Liver (tissue), 8 donors: ENCODE measurements at regions not wholly inside any gene's neighbourhood (a gene's known extent, or its start where the extent isn't known, plus 50 kb on each side); places are given as distances from the start of the nearest gene placed in this dataset.

ENCODE experiments used
- DNase-seq: peaks from one replicate; pipeline ENCODE4 v3.0.0-alpha.2; 2017; ENCODE audit warnings: low spot score
- H3K27ac ChIP-seq, 2 donors: one replicate each; pipeline ENCODE4 v1.7.0; 2013; ENCODE audit warnings: inconsistent platforms in 2 of 2, low read length in 2 of 2, control low read depth in 1 of 2, low read depth in 1 of 2, mild to moderate bottlenecking in 1 of 2
- H3K27me3 ChIP-seq, 4 donors: one replicate each; pipeline versions ENCODE4 v1.6.1 to v1.7.0; 2013; ENCODE audit warnings: low read length in 3 of 4, inconsistent platforms in 1 of 4, mild to moderate bottlenecking in 1 of 4, moderate library complexity in 1 of 4; ENCODE audit not compliant: control insufficient read depth in 4 of 4, insufficient read depth in 4 of 4
- H3K36me3 ChIP-seq, 4 donors: one replicate each; pipeline versions ENCODE4 v1.6.1 to v1.7.0; 2013; ENCODE audit warnings: low read length in 3 of 4, mild to moderate bottlenecking in 3 of 4, low read depth in 1 of 4, moderate library complexity in 1 of 4; ENCODE audit not compliant: control insufficient read depth in 4 of 4, insufficient read depth in 3 of 4
- H3K4me1 ChIP-seq, 4 donors: one replicate each; pipeline versions ENCODE4 v1.6.1 to v1.7.0; 2013; ENCODE audit warnings: low read length in 3 of 4, mild to moderate bottlenecking in 3 of 4, moderate library complexity in 1 of 4; ENCODE audit not compliant: control insufficient read depth in 4 of 4, insufficient read depth in 4 of 4
- H3K4me3 ChIP-seq, 3 donors: one replicate each; pipeline versions ENCODE4 v1.6.1 to v1.7.0; 2013; ENCODE audit warnings: low read length in 3 of 3, control low read depth in 1 of 3, low read depth in 1 of 3, mild to moderate bottlenecking in 1 of 3
- H3K9ac ChIP-seq, 2 donors: one replicate each; pipeline ENCODE4 v1.7.0; 2013; ENCODE audit warnings: low read length in 2 of 2, mild to moderate bottlenecking in 2 of 2, moderate library complexity in 2 of 2, control low read depth in 1 of 2, low read depth in 1 of 2
- H3K9me3 ChIP-seq, 4 donors: one replicate each; pipeline versions ENCODE4 v1.6.1 to v1.7.0; 2013; ENCODE audit warnings: low read length in 3 of 4; ENCODE audit not compliant: control insufficient read depth in 4 of 4
- ATF3 ChIP-seq: IDR thresholded peaks from 2 replicates; pipeline ENCODE4 v1.6.1; 2016; ENCODE audit warnings: antibody characterized with exemption
- CTCF ChIP-seq: fragments of 150-350 bp; IDR thresholded peaks from 2 replicates; pipeline ENCODE4 v1.5.1; 2017; ENCODE audit warnings: improper control_type of control experiment, low read depth, low read length; ENCODE audit not compliant: missing input control
- EGR1 ChIP-seq, 2 donors: IDR thresholded peaks; 2 replicates each; pipeline ENCODE4 v1.6.1; 2016 to 2018; ENCODE audit warnings: antibody characterized with exemption in 2 of 2, low read depth in 2 of 2
- FOXA1 ChIP-seq: IDR thresholded peaks from 2 replicates; pipeline ENCODE4 v1.6.1; 2016; ENCODE audit warnings: antibody characterized with exemption
- FOXA2 ChIP-seq: IDR thresholded peaks from 2 replicates; pipeline ENCODE4 v1.6.1; 2016; ENCODE audit warnings: antibody characterized with exemption
- GABPA ChIP-seq, 2 donors: IDR thresholded peaks in 1 of 2; conservative IDR thresholded peaks in 1 of 2; 2 replicates each; pipeline ENCODE4 v1.6.1; 2016; ENCODE audit warnings: antibody characterized with exemption in 2 of 2, mild to moderate bottlenecking in 1 of 2, moderate library complexity in 1 of 2
- HNF4A ChIP-seq, 2 donors: conservative IDR thresholded peaks; 2 replicates each; pipeline ENCODE4 v1.6.1; 2016; ENCODE audit warnings: antibody characterized with exemption in 2 of 2, mild to moderate bottlenecking in 2 of 2
- HNF4G ChIP-seq: IDR thresholded peaks from 2 replicates; pipeline ENCODE4 v1.6.1; 2016; ENCODE audit warnings: antibody characterized with exemption
- JUND ChIP-seq, 2 donors: IDR thresholded peaks; 2 replicates each; pipeline ENCODE4 v1.6.1; 2016; ENCODE audit warnings: antibody characterized with exemption in 2 of 2
- MAX ChIP-seq: IDR thresholded peaks from 2 replicates; pipeline ENCODE4 v1.6.1; 2016; ENCODE audit warnings: antibody characterized with exemption
- NR2F2 ChIP-seq: IDR thresholded peaks from 2 replicates; pipeline ENCODE4 v1.6.1; 2016; ENCODE audit warnings: antibody characterized with exemption
- RAD21 ChIP-seq, 2 donors: IDR thresholded peaks; 2 replicates each; pipeline ENCODE4 v1.6.1; 2016; ENCODE audit warnings: antibody characterized with exemption in 2 of 2, mild to moderate bottlenecking in 2 of 2
- REST ChIP-seq: IDR thresholded peaks from 2 replicates; pipeline ENCODE4 v1.6.1; 2016; ENCODE audit warnings: antibody characterized with exemption, mild to moderate bottlenecking
- RXRA ChIP-seq, 2 donors: IDR thresholded peaks; 2 replicates each; pipeline ENCODE4 v1.6.1; 2017 to 2018; ENCODE audit warnings: antibody characterized with exemption in 2 of 2, mild to moderate bottlenecking in 1 of 2
- SP1 ChIP-seq: IDR thresholded peaks from 2 replicates; pipeline ENCODE4 v1.6.1; 2018; ENCODE audit warnings: antibody characterized with exemption, mild to moderate bottlenecking
- TAF1 ChIP-seq: conservative IDR thresholded peaks from 2 replicates; pipeline ENCODE4 v1.6.1; 2016; ENCODE audit warnings: antibody characterized with exemption, mild to moderate bottlenecking
- YY1 ChIP-seq: IDR thresholded peaks from 2 replicates; pipeline ENCODE4 v1.6.1; 2016; ENCODE audit warnings: antibody characterized with exemption, mild to moderate bottlenecking
- ZBTB33 ChIP-seq: IDR thresholded peaks from 2 replicates; pipeline ENCODE4 v1.6.1; 2016; ENCODE audit warnings: antibody characterized with exemption
- WGBS: extraction: QIAGEN DNeasy Blood & Tissue Kit; methylation state at CpG from one replicate; pipeline ENCODE4 v1.1.7; 2013; 5-methylcytosine and 5-hydroxymethylcytosine counted together
- donor health status: healthy.
- donor health status: healthy.
- donor health status: healthy.
- donor health status: healthy.
- donor health status: healthy.

- WGBS, result 92% methylated on average over 4 of the region's 4 CpGs
These were observed 419.6 kb upstream of the NRP1 start for GRCh38 chr10:33754052-33754451.

GRCh38 chr10:33753389-33753788, 418.9 kb upstream of the NRP1 start:
- H3K27ac ChIP-seq, result no peak overlapping the region
- WGBS, result 96% methylated on average over 3 of the region's 3 CpGs
- no peak overlapping the region for H3K4me3 ChIP-seq
- no peak overlapping the region for H3K9ac ChIP-seq
- DNase-seq, result no peak
- H3K4me1 ChIP-seq, result no peaks in the 10 kb centered on the region
- H3K36me3 ChIP-seq, result no peaks in the 10 kb centered on the region
- TF ChIP-seq RXRA (IDR thresholded peaks at IDR 0.05) (no peak), JUND (IDR thresholded peaks at IDR 0.05) (no peak), NR2F2 (no peak), YY1 (no peak), ATF3 (no peak), HNF4A (conservative IDR thresholded peaks at IDR 0.05) (no peak), TAF1 (no peak), FOXA2 (no peak), RAD21 (IDR thresholded peaks at IDR 0.05) (no peak), HNF4G (no peak)
- no peaks in the 10 kb centered on the region for H3K27me3 ChIP-seq
- no peaks in the 10 kb centered on the region for H3K9me3 ChIP-seq

More at GRCh38 chr10:33754052-33754451, 419.6 kb upstream of the NRP1 start:
- no peak for TF ChIP-seq ZBTB33
- TF ChIP-seq HNF4G, result no peak
- TF ChIP-seq TAF1, result no peak
- no peak for TF ChIP-seq RXRA (IDR thresholded peaks at IDR 0.05)
- no peak for TF ChIP-seq REST
- Histone ChIP-seq H3K36me3 (no peaks in the 10 kb centered on the region), H3K27me3 (no peaks in the 10 kb centered on the region), H3K4me3 (no peak overlapping the region), H3K9me3 (no peaks in the 10 kb centered on the region), H3K4me1 (no peaks in the 10 kb centered on the region), H3K9ac (no peak overlapping the region), H3K27ac (no peak overlapping the region)
- DNase-seq, result no peak

GRCh38 chr10:33749790-33750189, 415.3 kb upstream of the NRP1 start:
- H3K27ac ChIP-seq, result no peak overlapping the region
- no peaks in the 10 kb centered on the region for H3K36me3 ChIP-seq
- no peak overlapping the region for H3K4me3 ChIP-seq
- DNase-seq, result no peak
- WGBS, result 81% methylated on average over 4 of the region's 4 CpGs
- no peaks in the 10 kb centered on the region for H3K9me3 ChIP-seq
- no peaks in the 10 kb centered on the region for H3K27me3 ChIP-seq
- no peaks in the 10 kb centered on the region for H3K4me1 ChIP-seq
- no peak overlapping the region for H3K9ac ChIP-seq
- no peak for TF ChIP-seq ATF3
- TF ChIP-seq CTCF, result no peak
- no peak for TF ChIP-seq FOXA1
- TF ChIP-seq YY1, result no peak
- TF ChIP-seq JUND (IDR thresholded peaks at IDR 0.05), result no peak
- no peak for TF ChIP-seq MAX
- TF ChIP-seq ZBTB33, result no peak
- TF ChIP-seq HNF4A (conservative IDR thresholded peaks at IDR 0.05), result no peak
- TF ChIP-seq SP1, result no peak
- TF ChIP-seq TAF1, result no peak
- TF ChIP-seq EGR1 (IDR thresholded peaks at IDR 0.05; ENCODE audit: low read depth in 2 of 2), result no peak
- no peak for TF ChIP-seq GABPA (IDR thresholded peaks at IDR 0.05 in 1 of 2, conservative IDR thresholded peaks at IDR 0.05 in 1 of 2)
- TF ChIP-seq RXRA (IDR thresholded peaks at IDR 0.05), result no peak
- no peak for TF ChIP-seq HNF4G
- no peak for TF ChIP-seq NR2F2
- no peak for TF ChIP-seq FOXA2
